Left colon (tissue), 2 donors: ENCODE measurements at regions not wholly inside any gene's neighbourhood (a gene's known extent, or its start where the extent isn't known, plus 50 kb on each side); places are given as distances from the start of the nearest gene placed in this dataset.

Experiments
- ATAC-seq: fragments of 200-7000 bp; cut with Tn5 transposase; one replicate; pipeline ENCODE4 v1.9.1; 2020; ENCODE audit warnings: mild to moderate bottlenecking, moderate library complexity
- DNase-seq, 2 donors: peaks; one replicate each; pipeline ENCODE4 v3.0.0-alpha.2; 2020
- intact Hi-C, 2 donors: fragments of 100-400 bp; cut with DNase I in 1 of 2; cut with micrococcal nuclease in 1 of 2; formaldehyde crosslinking; loops; one replicate each; pipeline versions ENCODE4 v1.11.2 to v1.14.0; 2022; cut with DNase I, micrococcal nuclease
- donor health status: DM: no; HTN: no; CAD: no.
- donor health status: DM: yes; HTN: yes; CAD: no.

- ATAC-seq, result no peak
- intact Hi-C loops, result no loop called here
- no peak for DNase-seq
These were observed 374.2 kb upstream of the BCHE start for GRCh38 chr3:166211451-166211850.

- no peak for DNase-seq
- no peak for ATAC-seq
- intact Hi-C loops, result no loop called here
These were observed 372.5 kb upstream of the BCHE start for GRCh38 chr3:166209701-166210100.

- ATAC-seq (peak; percentile 61), DNase-seq (no peak)
- intact Hi-C loops, result no loop called here
These were observed 367.9 kb upstream of the BCHE start for GRCh38 chr3:166205158-166205557.

GRCh38 chr3:166201476-166201875 lies 364.3 kb upstream of the BCHE start:
- ATAC-seq (no peak), DNase-seq (no peak)
- intact Hi-C loops, result no loop called here

- DNase-seq, result no peak
- intact Hi-C loops, result no loop called here
- peak; percentile 91 for ATAC-seq
These were observed 362.3 kb upstream of the BCHE start for GRCh38 chr3:166199491-166199890.

- no peak for DNase-seq
- no peak for ATAC-seq
- intact Hi-C loops, result no loop called here
These were observed 358.6 kb upstream of the BCHE start for GRCh38 chr3:166195808-166196207.

- no peak for ATAC-seq
- DNase-seq, result no peak
- intact Hi-C loops, result no loop called here
These were observed 354.2 kb upstream of the BCHE start for GRCh38 chr3:166191411-166191810.

GRCh38 chr3:166190360-166190759 lies 353.1 kb upstream of the BCHE start:
- ATAC-seq (no peak), DNase-seq (no peak)
- intact Hi-C loops, result no loop called here

- DNase-seq (no peak), ATAC-seq (no peak)
- intact Hi-C loops, result no loop called here
These were observed 350.0 kb upstream of the BCHE start for GRCh38 chr3:166187237-166187636.

GRCh38 chr3:166186003-166186402 lies 348.8 kb upstream of the BCHE start:
- ATAC-seq (no peak), DNase-seq (no peak)
- intact Hi-C loops, result no loop called here

- ATAC-seq, result no peak
- intact Hi-C loops, result no loop called here
These were observed 339.9 kb upstream of the BCHE start for GRCh38 chr3:166177130-166177529.

GRCh38 chr3:166171695-166172094 lies 334.5 kb upstream of the BCHE start:
- intact Hi-C loops, result no loop called here
- DNase-seq (no peak), ATAC-seq (no peak)

More at GRCh38 chr3:166177130-166177529, 339.9 kb upstream of the BCHE start:
- no peak for DNase-seq

GRCh38 chr3:166169681-166170080 lies 332.5 kb upstream of the BCHE start:
- DNase-seq (no peak), ATAC-seq (no peak)
- intact Hi-C loops, result no loop called here

- intact Hi-C loops, result no loop called here
- ATAC-seq (no peak), DNase-seq (no peak)
These were observed 290.7 kb upstream of the BCHE start for GRCh38 chr3:166127969-166128368.

GRCh38 chr3:166125179-166125578 lies 288.0 kb upstream of the BCHE start:
- intact Hi-C loops, result no loop called here
- ATAC-seq, result no peak
- DNase-seq, result no peak

GRCh38 chr3:166123576-166123975 lies 286.4 kb upstream of the BCHE start:
- DNase-seq (no peak), ATAC-seq (no peak)

GRCh38 chr3:166123088-166123487 lies 285.9 kb upstream of the BCHE start:
- no peak for DNase-seq
- no peak for ATAC-seq

More at GRCh38 chr3:166123576-166123975, 286.4 kb upstream of the BCHE start:
- intact Hi-C loops, result no loop called here

GRCh38 chr3:166118049-166118448 lies 280.8 kb upstream of the BCHE start:
- intact Hi-C loops, result no loop called here
- DNase-seq, result no peak
- ATAC-seq, result no peak

More at GRCh38 chr3:166123088-166123487, 285.9 kb upstream of the BCHE start:
- intact Hi-C loops, result no loop called here

- no peak for ATAC-seq
- intact Hi-C loops, result no loop called here
- DNase-seq, result no peak
These were observed 277.2 kb upstream of the BCHE start for GRCh38 chr3:166114448-166114847.

GRCh38 chr3:166111562-166111961 lies 274.3 kb upstream of the BCHE start:
- intact Hi-C loops, result no loop called here
- no peak for ATAC-seq

GRCh38 chr3:166110102-166110501 lies 272.9 kb upstream of the BCHE start:
- ATAC-seq (no peak), DNase-seq (no peak)
- intact Hi-C loops, result no loop called here

More at GRCh38 chr3:166111562-166111961, 274.3 kb upstream of the BCHE start:
- no peak for DNase-seq

- intact Hi-C loops, result no loop called here
- ATAC-seq (no peak), DNase-seq (no peak)
These were observed 267.7 kb upstream of the BCHE start for GRCh38 chr3:166104938-166105337.
